HepG2 (cell line): ENCODE measurements at regions not wholly inside any gene's neighbourhood (a gene's known extent, or its start where the extent isn't known, plus 50 kb on each side); places are given as distances from the start of the nearest gene placed in this dataset.

Experiments
- GABPB1 ChIP-seq: IDR thresholded peaks from 2 replicates; pipeline ENCODE4 v1.6.1; 2016; ENCODE audit warnings: mild to moderate bottlenecking, missing genetic modification reagents, moderate library complexity, missing compliant biosample characterization
- GLMP ChIP-seq: sonication (generic); formaldehyde crosslinking; IDR thresholded peaks from 2 replicates; pipeline ENCODE4 v1.9.0; 2021; ENCODE audit warnings: missing genetic modification reagents, mild to moderate bottlenecking, borderline replicate concordance
- MXI1 ChIP-seq: IDR thresholded peaks from 3 replicates; pipeline ENCODE4 v1.6.1; 2012; ENCODE audit warnings: low read depth, low read length, inconsistent platforms, borderline replicate concordance
- PTBP1 ChIP-seq: fragments of 200-400 bp; formaldehyde crosslinking; IDR thresholded peaks from 2 replicates; pipeline ENCODE4 v1.6.1; 2018; ENCODE audit warnings: low read length, low read depth; ENCODE audit not compliant: poor library complexity, severe bottlenecking
- ZBED4 ChIP-seq: sonication (generic); formaldehyde crosslinking; IDR thresholded peaks from 2 replicates; pipeline ENCODE4 v1.4.0; 2020; ENCODE audit warnings: missing genetic modification reagents, borderline replicate concordance
- ZMYM2 ChIP-seq: sonication (generic); formaldehyde crosslinking; IDR thresholded peaks from 2 replicates; pipeline ENCODE4 v1.8.0; 2022; ENCODE audit warnings: mild to moderate bottlenecking, missing genetic modification reagents
- TF ChIP-seq, protein P1 (sequence below): fragments of 450-650 bp; IDR thresholded peaks from 2 replicates; pipeline ENCODE4 v1.6.1; 2017; ENCODE audit warnings: mild to moderate bottlenecking
- TF ChIP-seq, protein P2 (sequence below): sonication (generic); formaldehyde crosslinking; IDR thresholded peaks from 2 replicates; pipeline ENCODE4 v1.5.0; 2020; ENCODE audit warnings: missing genetic modification reagents, mild to moderate bottlenecking, borderline replicate concordance
- TF ChIP-seq, protein P3 (sequence below): sonication (generic); formaldehyde crosslinking; IDR thresholded peaks from 2 replicates; pipeline ENCODE4 v1.4.0; 2020; ENCODE audit warnings: missing genetic modification reagents

DNA sequence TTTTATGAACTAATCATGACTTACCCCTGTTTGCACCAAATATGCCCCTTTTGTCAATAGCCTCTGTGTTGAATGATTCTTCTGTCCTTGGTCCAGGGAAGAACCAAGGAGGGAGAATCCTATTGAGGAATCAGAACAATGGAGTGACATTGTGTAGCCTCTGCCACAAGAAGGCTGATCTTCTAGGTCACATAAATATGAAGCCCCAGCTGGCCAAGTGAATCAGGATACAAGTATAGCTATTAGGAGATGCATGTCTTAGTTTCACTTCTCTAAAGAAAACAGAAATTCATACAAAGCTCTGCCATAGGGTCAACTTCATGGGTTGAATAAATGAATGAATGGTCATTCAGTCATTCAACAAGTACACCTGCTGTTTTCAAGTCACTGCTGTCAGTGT lies 118.2 kb upstream of the BLID start (continued):
- TF ChIP-seq ZBED4 (CRISPR knock-in tag): no peak
- TF ChIP-seq, protein P1, sequence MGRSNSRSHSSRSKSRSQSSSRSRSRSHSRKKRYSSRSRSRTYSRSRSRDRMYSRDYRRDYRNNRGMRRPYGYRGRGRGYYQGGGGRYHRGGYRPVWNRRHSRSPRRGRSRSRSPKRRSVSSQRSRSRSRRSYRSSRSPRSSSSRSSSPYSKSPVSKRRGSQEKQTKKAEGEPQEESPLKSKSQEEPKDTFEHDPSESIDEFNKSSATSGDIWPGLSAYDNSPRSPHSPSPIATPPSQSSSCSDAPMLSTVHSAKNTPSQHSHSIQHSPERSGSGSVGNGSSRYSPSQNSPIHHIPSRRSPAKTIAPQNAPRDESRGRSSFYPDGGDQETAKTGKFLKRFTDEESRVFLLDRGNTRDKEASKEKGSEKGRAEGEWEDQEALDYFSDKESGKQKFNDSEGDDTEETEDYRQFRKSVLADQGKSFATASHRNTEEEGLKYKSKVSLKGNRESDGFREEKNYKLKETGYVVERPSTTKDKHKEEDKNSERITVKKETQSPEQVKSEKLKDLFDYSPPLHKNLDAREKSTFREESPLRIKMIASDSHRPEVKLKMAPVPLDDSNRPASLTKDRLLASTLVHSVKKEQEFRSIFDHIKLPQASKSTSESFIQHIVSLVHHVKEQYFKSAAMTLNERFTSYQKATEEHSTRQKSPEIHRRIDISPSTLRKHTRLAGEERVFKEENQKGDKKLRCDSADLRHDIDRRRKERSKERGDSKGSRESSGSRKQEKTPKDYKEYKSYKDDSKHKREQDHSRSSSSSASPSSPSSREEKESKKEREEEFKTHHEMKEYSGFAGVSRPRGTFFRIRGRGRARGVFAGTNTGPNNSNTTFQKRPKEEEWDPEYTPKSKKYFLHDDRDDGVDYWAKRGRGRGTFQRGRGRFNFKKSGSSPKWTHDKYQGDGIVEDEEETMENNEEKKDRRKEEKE: no peak
- no peak for TF ChIP-seq GLMP
- no peak for TF ChIP-seq GABPB1 (CRISPR knock-in tag)
- TF ChIP-seq, protein P2, sequence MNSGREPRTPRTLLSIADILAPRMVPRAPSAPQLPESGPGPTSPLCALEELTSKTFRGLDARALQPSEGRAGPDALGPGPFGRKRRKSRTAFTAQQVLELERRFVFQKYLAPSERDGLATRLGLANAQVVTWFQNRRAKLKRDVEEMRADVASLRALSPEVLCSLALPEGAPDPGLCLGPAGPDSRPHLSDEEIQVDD (CRISPR knock-in tag): no peak
- TF ChIP-seq ZMYM2: no peak
- TF ChIP-seq MXI1: no peak
- no peak for TF ChIP-seq PTBP1
- TF ChIP-seq, protein P3, sequence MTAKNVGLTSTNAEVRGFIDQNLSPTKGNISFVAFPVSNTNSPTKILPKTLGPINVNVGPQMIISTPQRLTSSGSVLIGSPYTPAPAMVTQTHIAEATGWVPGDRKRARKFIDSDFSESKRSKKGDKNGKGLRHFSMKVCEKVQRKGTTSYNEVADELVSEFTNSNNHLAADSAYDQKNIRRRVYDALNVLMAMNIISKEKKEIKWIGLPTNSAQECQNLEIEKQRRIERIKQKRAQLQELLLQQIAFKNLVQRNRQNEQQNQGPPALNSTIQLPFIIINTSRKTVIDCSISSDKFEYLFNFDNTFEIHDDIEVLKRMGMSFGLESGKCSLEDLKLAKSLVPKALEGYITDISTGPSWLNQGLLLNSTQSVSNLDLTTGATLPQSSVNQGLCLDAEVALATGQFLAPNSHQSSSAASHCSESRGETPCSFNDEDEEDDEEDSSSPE (CRISPR knock-in tag): no peak
